MCF 10A (cell line): ENCODE measurements at regions not wholly inside any gene's neighbourhood (a gene's known extent, or its start where the extent isn't known, plus 50 kb on each side); places are given as distances from the start of the nearest gene placed in this dataset.

Experiments used
- BruUV-seq: library from RNA; stranded (reverse); fragments of 400-500 nt; replicated peaks from 2 replicates; lab custom pipeline; 2021; lab: Mats Ljungman, UMichigan
- CTCF ChIA-PET: fragments of 300-600 bp; sonication (Branson Sonifier 250); formaldehyde crosslinking; extraction: SDS; loops from one replicate; lab custom pipeline; 2021; ENCODE audit warnings: antibody characterized with exemption, inconsistent platforms; lab: Yijun Ruan, JAX
- POLR2A ChIA-PET: fragments of 300-600, 350-650 bp; sonication (Branson Sonifier 250); formaldehyde crosslinking; extraction: SDS; loops from one replicate; lab custom pipeline; 2020; ENCODE audit warnings: antibody characterized with exemption, inconsistent platforms; lab: Yijun Ruan, JAX
- DNase-seq: peaks from one replicate; pipeline ENCODE4 v3.0.0-alpha.2; 2018; ENCODE audit not compliant: unreplicated experiment
- H3K27ac Mint-ChIP-seq: one replicate; pipeline ENCODE4 v1.8.0; 2022; ENCODE audit warnings: mild to moderate bottlenecking, low read depth, mixed read lengths; ENCODE audit not compliant: unreplicated experiment
- H3K27me3 Mint-ChIP-seq: one replicate; pipeline ENCODE4 v1.8.0; 2022; ENCODE audit warnings: mixed read lengths; ENCODE audit not compliant: insufficient read depth, unreplicated experiment
- H3K36me3 Mint-ChIP-seq: one replicate; pipeline ENCODE4 v1.8.0; 2022; ENCODE audit warnings: mild to moderate bottlenecking, moderate library complexity, mixed read lengths; ENCODE audit not compliant: insufficient read depth, unreplicated experiment
- H3K4me1 Mint-ChIP-seq: one replicate; pipeline ENCODE4 v1.8.0; 2022; ENCODE audit warnings: mixed read lengths; ENCODE audit not compliant: insufficient read depth, unreplicated experiment
- H3K4me3 Mint-ChIP-seq: one replicate; pipeline ENCODE4 v1.8.0; 2022; ENCODE audit warnings: mild to moderate bottlenecking, moderate library complexity, mixed read lengths; ENCODE audit not compliant: unreplicated experiment
- H3K9me3 Mint-ChIP-seq: one replicate; pipeline ENCODE4 v1.8.0; 2022; ENCODE audit warnings: mixed read lengths; ENCODE audit not compliant: unreplicated experiment
- CTCF ChIP-seq: fragments of 200-600 bp; IDR thresholded peaks from one replicate; pipeline ENCODE4 v1.8.0; 2022; ENCODE audit warnings: antibody characterized with exemption, mild to moderate bottlenecking; ENCODE audit not compliant: unreplicated experiment
- intact Hi-C: fragments of 100-400 bp; cut with micrococcal nuclease; formaldehyde crosslinking; loops from 2 replicates; pipeline ENCODE4 v1.14.1; 2022

- Mint-ChIP-seq H3K4me3 (no peak overlapping the region), H3K9me3 (no peaks in the 10 kb centered on the region), H3K27me3 (peaks cover 22% of the 10 kb centered on the region), H3K36me3 (no peaks in the 10 kb centered on the region), H3K4me1 (no peaks in the 10 kb centered on the region), H3K27ac (no peak overlapping the region)
- DNase-seq, result no peak
- ChIA-PET CTCF (no interaction called here), POLR2A (no interaction called here)
- no peak for TF ChIP-seq CTCF
- intact Hi-C loops, result loop anchor here (1.0 to 2.0 kb wide), 3 partner anchors 111 to 216 kb away; partner anchors contain the start of gene PTPRU
- BruUV-seq, result no TSS peak
These were observed 216.3 kb downstream of the PTPRU start for GRCh38 chr1:29452463-29453230.

- intact Hi-C loops, result no loop called here
- Mint-ChIP-seq H3K27ac (no peak overlapping the region), H3K4me3 (no peak overlapping the region), H3K27me3 (peaks cover 10% of the 10 kb centered on the region), H3K9me3 (no peaks in the 10 kb centered on the region), H3K4me1 (no peaks in the 10 kb centered on the region), H3K36me3 (no peaks in the 10 kb centered on the region)
- BruUV-seq, result no TSS peak
- POLR2A ChIA-PET, result no interaction called here
- no peak for DNase-seq
- CTCF ChIA-PET, result no interaction called here
- no peak for TF ChIP-seq CTCF
These were observed 215.1 kb downstream of the PTPRU start for GRCh38 chr1:29451368-29451892.

- no TSS peak for BruUV-seq
- no peak for DNase-seq
- no peak for TF ChIP-seq CTCF
- H3K36me3 Mint-ChIP-seq, result no peaks in the 10 kb centered on the region
- H3K9me3 Mint-ChIP-seq, result no peaks in the 10 kb centered on the region
- intact Hi-C loops, result no loop called here
- H3K4me3 Mint-ChIP-seq, result no peak overlapping the region
- ChIA-PET POLR2A (no interaction called here), CTCF (no interaction called here)
- H3K27me3 Mint-ChIP-seq, result peaks cover 6% of the 10 kb centered on the region
- H3K27ac Mint-ChIP-seq, result no peak overlapping the region
- H3K4me1 Mint-ChIP-seq, result no peaks in the 10 kb centered on the region
These were observed 214.3 kb downstream of the PTPRU start for GRCh38 chr1:29450591-29450990.

GRCh38 chr1:29448456-29449235, 212.3 kb downstream of the PTPRU start:
- peaks cover 13% of the 10 kb centered on the region for H3K27me3 Mint-ChIP-seq
- intact Hi-C loops, result no loop called here
- H3K9me3 Mint-ChIP-seq, result no peaks in the 10 kb centered on the region
- no peak overlapping the region for H3K27ac Mint-ChIP-seq
- CTCF ChIA-PET, result interaction anchor here (0.6 kb wide), 1 partner anchor 36 kb away, joined by 4 read pairs; no protein-coding TSS in a partner anchor
- DNase-seq, result no peak
- POLR2A ChIA-PET, result interaction anchor here (0.7 kb wide), 1 partner anchor 287 kb away, joined by 3 read pairs; no protein-coding TSS in a partner anchor
- no peaks in the 10 kb centered on the region for H3K36me3 Mint-ChIP-seq
- no peak overlapping the region for H3K4me3 Mint-ChIP-seq
- H3K4me1 Mint-ChIP-seq, result no peaks in the 10 kb centered on the region
- no peak for TF ChIP-seq CTCF
- no TSS peak for BruUV-seq
